Activated gamma-delta T cell treated with Interleukin-2 at 50 U/mL for 16 hours (primary cell): ENCODE measurements at regions not wholly inside any gene's neighbourhood (a gene's known extent, or its start where the extent isn't known, plus 50 kb on each side); places are given as distances from the start of the nearest gene placed in this dataset.
"Not testable (repeated sequence)": the region's sequence is repeated elsewhere in the genome, so short reads cannot be mapped to it uniquely, and the experiment has no call there.

ENCODE experiments used
- DNase-seq: peaks from one replicate; pipeline ENCODE4 v3.0.0-alpha.2; 2020

DNA sequence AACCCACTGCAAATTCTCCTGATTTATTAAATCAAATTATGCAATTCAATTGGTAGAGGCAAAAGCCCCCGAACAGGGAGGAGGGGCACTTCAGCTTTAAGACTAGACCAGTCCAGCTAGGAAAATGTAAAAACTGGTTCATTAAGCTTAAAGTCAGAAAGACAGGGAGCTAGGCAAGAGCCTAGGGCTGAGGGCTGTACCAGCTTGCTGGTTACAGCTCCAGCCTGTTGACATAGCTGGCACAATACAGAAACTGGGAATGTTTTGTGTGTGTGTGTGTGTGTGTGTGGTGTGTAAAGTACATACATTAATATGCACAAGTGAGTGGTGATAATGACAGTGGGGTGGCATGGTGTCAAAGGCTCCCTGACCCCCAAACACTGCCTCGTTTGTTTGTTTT lies 307.0 kb upstream of the CELF4 start:
- no peak for DNase-seq

DNA sequence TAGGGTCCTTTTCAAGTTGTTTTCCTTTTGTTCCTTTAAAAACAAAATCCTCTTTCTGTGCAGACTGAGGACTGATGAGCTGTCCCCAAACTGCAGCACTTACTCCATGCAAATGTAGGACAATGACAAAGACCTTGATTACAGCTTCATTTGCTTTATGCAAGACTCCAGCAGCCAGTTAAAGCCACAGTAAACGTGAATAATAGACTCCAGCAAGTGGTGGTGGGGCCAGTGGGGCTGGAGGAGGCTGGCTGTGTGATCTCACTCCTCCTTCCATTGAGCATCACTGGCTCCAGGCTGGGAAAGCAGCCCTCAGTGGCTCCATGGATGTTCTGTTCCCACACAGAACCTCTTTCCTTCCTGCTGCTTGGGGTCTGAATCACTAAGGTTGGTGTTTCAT lies 306.0 kb upstream of the CELF4 start:
- no peak for DNase-seq

DNA sequence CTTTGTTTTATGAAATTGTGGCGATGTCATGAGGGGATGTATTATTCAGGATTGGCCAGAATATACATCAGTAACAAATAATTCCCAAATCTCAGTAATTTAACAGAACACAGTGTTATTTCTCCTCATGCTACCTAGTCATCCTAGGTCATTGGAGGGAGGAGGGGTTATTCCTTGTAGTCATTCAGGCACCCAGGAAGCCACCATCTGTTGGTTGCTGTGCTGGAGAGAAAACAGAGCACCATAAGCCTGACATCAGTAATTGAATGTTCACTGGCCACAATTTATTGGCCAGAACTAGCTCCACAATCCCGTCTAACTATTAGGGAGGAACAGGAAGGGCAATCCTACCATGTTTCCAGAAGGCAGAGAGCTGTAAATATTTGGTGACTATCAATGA lies 303.5 kb upstream of the CELF4 start:
- no peak for DNase-seq

DNA sequence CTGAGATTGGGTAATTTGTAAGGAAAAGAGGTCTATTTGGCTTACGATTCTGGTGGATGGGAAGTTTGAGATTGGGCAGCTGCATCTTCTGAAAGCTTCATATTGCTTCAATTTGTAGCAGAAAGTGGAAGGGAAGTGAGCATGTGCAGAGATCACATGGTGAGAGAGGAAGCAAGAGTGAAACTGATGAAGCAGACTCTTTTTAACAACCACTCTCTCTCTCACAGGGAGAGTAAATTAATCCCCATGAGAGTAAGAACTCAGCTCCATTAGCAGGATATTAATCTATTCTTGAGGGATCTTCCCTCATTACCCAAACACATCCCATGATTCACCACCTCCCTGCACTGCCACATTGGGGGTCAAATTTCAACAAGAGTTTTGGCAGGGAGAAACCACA lies 298.5 kb upstream of the CELF4 start:
- DNase-seq = no peak

DNA sequence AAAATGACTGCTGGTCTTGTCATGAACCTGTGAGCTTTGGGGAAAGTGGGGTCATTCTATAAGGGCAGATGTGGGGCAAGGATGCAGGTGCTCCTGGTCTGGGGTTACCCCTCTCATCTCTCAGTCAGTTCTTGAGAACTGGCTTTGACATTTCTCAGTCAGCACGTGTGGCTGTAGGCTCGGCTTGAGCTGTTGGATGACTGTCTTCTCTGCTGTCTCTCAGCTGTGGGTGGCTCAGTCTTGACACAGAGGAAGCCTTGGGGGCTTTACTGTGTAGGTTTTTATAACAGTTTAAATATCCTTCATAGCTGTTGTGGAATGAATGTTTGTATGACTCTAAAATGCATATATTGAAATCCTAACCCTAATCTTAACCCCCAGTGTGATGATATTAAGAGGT lies 296.4 kb upstream of the CELF4 start:
- no peak for DNase-seq

DNA sequence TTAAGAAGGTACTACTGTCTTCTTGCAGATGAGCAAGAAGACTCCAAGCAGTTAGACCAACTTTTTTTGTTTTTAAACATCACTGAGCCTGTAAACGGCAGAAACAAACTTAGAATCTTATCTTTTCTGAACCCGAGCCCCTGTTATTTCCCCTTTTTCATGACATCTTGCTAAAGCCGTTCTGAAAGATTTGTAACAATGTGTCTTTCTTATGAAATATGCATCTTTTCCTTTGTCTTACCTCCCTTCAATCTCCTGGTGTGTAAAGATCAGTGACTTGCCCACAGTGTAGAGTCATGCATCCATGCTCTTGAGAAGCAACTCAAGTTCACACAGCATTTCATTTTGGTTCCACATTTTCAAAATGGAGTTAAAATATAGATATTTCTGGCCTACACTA lies 288.8 kb upstream of the CELF4 start:
- no peak for DNase-seq

DNA sequence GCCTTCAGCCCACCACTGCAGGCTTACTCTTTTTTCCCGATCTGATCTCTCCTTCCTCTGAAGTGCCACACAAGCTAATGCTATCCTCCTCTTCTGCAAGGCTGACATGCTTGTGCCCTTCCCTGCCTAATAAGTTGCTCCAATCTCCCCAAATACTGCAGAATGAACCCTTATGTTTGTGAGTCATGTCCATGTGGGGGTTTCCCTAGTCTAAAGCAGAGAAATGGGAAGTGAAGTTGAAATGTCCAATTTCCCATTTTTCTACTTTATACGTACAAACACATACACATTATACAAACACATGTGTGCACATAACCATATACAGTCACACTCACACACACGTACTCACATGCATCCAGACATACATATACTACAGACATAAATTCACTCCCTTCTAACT lies 288.1 kb upstream of the CELF4 start:
- DNase-seq = no peak

DNA sequence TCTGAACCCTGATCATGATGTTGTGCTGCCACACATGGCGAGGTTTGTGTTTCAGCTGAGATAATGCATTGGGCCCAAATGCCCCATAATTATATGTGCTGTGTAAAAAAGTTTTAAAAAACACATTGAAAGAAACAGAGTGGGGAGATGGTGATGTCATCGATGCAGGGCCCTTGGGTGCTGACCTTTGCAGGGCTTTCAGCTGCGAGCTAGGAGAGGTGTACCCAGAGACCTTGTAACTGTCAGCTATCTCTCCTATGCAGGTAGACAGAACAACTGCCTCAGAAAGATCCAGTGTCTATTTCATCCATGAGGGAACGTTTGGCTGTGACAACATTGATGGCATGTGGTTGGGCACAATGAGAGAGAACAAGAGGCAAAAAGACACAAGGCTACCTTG lies 286.9 kb upstream of the CELF4 start:
- DNase-seq = no peak

DNA sequence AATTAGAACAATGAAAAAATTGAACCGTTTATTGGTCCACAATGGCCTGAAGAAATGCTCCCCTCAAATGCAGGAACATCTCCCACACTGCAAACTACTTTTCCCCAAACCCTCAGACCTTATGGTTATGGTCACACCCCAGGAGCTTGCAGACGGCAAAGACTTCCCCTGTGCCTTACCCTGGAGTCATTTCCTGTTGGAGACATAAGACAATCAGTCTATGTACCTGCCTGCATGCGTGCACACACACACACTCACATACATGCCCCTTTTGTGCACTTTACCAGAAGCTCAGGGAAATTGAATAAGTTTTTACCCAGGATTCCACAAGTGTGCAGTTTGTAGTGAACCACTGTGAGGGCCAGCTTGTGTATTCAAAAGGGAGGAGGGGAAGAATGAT lies 281.9 kb upstream of the CELF4 start:
- no peak for DNase-seq

DNA sequence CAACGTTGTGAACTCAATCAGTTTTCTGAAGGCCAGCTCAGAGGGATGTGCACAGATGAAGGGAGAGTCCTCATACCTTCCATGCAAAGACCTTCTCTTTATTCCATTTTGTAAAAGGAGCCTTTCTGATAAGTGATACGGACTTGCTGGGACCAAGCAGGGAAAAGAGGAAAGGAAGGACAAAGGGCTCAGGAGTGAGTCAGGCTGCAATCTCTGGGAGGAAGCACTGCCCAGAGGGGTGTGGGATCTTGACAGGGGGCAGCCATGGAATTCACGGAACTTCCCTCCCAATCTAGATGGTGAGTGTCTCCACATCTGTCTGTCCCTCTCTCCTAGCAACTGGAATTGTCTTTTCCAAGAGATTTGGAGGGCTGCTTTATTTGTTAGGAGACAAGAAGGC lies 281.4 kb upstream of the CELF4 start:
- no peak for DNase-seq

DNA sequence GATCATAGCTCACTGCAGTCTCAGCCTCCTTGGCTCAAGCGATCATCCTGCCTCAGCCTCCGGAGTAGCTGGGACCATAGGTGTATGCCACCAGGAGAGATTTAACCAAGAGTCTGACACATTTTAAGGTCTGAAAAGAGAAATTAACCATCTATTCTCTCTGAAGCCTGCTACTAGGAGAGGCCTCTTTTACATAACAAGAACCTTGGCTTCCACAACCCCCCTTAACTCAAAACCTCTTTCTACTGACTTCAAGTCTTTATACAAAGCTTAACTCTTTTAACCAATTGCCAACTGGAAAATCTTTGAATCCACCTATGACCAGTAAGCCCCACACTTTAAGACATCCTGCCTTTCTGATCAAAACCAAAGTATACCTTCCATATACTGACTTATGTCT lies 279.9 kb upstream of the CELF4 start:
- DNase-seq = no peak

DNA sequence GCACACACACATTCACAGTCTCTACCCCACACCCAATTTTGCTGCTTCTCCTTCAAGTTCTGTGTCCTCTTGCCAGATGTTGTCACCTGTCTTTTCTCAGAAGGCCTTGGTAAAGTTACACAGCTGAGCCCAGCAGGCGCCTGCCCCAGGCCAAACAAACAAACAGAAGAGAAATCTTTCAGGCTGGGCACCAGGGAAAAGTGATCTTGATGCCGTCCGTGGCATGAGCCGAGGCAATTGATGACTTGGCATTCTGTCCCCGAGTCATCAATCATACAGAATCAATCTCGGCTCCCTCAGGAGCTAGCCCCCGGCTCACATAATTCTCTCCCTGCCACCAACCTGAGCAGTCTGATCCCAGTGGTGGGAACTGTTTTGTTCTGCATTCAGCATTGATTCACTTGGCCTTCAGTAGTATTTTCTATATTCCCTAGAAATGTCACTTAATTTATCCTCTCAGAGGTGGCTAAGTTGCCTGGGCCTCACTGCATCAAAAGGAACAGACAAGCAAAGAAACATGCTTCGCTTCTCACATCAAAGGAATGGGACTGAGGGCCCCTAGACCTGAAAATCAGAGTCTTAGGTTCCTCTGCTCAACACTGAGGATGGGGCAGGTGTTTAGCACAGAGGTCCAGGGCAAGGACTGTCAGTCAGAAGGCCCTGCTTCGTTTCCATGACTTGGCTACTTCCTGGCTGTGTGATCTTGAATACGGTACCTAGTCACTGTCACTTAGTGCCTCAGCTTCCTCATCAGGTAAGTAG lies 278.8 kb upstream of the CELF4 start:
- no peak for DNase-seq

DNA sequence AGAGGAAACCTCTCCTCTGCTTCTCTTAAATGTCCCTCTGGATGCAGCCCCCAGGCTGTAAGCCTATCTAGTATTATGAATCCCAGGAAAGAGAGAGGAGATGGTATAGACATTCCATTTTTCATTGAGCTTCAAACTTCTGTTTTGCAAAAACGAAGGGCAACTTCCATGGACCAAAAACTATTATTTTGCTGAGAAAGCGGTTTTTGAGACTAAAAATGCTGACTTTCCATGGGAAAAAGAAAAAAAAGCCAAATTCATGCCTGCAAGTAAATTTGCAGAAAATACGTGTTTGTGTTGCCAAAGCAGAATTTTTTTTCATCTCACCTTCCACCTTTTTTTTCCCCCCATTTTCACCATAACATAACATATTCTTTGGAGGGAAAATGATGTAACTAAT lies 272.5 kb upstream of the CELF4 start:
- no peak for DNase-seq

DNA sequence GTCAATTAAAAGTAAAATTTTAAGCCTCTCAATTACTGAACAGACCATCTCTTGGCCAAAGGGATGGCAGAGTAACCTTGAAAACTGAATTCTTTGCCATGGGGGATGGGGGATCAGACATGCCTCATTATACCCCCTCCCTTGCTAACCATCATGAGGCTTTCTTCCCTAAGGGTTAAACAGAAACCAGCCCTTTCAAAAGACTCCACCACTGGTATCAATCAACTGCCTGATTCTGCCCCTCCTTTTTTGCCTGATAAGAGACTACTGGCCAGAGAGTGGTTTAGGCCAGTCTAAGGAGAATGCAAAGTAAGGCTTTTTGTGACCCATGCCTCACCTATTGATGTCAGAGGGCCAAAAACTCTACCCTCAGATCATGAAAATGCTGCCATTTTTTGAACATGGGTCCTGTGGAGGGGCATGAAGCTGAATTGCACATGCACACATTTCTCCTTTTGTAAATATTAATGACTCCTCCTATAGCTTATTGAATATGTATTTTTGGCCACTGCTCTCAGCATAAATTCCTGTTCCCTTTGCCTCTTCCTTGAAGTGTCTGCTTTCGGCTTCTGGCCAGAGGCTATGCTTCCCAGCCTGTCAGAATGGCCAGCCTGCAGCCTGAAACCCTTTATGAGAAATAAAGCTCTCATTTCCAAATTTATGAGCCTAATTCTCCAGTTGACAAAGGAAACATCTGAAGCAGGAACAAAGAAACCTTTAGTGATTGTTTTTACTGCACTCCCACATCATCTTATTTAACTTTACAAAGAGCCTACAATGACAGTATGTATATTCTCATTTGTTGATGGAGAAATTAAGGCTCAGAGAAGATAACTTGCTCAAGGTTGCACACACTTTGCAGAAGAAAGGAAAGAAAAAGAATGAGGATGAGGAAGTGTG lies 270.7 kb upstream of the CELF4 start:
- DNase-seq = no peak

DNA sequence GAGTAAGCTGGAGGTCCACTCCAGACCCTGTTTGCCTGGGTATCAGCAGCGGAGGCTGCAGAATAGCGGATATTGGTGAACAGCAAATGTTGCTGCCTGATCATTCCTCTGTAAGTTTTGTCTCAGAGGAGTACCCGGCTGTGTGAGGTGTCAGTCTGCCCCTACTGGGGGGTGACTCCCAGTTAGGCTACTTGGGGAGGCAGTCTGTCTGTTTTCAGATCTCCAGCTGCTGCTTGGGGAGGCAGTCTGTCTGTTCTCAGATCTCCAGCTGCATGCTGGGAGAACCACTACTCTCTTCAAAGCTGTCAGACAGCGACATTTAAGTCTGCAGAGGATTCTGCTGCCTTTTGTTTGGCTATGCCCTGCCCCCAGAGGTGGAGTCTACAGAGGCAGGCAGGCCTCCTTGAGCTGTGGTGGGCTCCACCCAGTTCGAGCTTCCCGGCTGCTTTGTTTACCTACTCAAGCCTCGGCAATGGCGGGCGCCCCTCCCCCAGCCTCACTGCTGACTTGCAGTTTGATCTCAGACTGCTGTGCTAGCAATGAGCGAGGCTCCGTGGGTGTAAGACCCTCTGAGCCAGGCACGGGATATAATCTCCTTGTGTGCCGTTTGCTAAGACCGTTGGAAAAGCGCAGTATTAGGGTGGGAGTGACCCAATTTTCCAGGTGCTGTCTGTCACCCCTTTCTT lies 266.6 kb upstream of the CELF4 start:
- not testable (repeated sequence) for DNase-seq

DNA sequence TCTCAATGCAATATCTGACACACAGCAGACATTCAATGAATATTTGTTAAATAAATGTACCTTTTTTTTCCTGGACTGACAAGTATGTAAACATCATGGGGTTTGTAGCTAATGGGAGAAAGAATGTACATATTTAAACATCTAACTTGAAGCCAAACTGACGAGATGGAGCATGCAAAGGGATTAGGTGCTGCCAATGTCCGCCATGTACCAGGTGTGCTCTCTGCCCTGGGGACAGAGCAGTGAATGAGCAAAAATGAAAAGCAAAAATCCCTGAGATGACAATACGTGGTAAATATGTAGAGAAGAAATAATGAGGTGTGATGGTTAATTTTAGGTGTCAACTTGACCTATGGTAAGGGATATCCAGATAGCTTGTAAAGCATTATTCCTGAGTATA lies 247.4 kb upstream of the CELF4 start:
- no peak for DNase-seq

DNA sequence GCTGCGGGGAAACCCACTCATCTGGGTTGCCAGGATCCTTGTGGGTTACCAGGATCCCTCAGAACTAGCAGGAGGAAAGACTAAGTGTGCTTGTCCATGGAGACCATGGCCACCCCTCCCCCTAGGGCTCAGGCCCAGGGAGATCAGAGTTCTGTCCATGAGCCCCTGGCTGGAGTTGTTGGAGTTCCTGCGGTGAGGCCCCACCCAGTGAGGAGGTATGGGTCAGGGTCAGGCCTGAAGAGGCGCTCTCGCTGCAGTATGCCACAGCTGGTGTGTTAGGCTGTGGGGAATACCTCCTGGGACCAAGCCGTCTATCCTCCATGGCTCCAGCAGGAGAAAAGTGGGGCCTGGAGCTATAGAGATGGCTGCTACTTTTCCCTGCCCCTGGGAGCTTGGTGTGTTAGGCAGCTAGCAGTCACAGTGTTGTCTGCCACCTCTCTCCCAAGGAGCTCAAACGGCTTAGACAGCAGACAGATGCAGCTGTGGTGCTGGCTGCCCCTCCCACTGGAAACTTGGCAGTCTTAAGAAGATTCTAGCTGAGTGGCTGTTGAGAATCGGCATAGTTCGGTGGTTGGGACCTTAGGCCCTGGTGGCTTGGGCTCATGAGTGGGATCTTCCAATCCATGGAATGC lies 240.3 kb upstream of the CELF4 start:
- no peak for DNase-seq

DNA sequence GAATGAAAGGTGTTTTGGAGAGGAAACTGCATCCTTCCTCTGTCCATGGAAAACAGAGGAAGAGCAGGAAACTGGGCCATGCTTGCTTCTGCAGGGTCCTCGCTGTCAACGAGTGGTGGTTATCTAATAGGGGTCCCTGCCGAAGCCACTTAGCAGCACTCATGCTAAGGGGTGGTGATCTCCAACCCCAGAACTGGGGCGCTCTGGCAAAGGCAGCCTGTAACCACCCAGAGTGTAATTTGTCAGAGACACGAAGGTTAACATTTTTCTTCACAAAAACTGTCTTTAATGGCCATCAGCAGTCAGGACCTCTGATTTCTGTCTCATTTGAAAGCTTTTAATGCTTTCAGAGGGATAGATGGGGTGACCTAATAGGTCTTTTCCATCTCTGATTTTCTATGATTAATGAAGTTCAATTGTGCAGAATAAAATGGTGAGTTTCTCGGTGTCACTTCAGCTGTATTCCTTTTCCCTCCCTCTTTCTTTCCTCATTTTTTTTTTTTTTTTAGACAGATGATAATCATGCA lies 231.3 kb upstream of the CELF4 start:
- no peak for DNase-seq

DNA sequence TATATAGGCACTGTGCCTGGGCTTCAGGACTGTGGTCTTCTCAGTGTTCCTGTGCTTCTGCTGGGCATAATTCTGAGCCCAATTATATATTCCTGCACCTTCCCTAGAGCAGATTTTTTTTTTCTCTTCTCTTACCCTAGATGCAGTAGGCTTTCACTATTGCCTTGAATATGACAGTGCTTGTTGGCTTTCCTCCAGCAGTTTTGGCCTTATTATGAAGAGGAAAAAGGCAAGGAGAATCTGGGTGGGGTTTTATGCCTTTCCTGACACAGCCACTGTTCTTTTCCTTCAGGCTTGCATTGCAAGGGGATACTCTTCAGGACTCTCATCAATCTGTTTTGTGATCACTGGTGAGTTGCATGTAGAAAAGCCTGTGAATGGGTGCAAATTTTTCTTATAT lies 221.9 kb upstream of the CELF4 start:
- no peak for DNase-seq

DNA sequence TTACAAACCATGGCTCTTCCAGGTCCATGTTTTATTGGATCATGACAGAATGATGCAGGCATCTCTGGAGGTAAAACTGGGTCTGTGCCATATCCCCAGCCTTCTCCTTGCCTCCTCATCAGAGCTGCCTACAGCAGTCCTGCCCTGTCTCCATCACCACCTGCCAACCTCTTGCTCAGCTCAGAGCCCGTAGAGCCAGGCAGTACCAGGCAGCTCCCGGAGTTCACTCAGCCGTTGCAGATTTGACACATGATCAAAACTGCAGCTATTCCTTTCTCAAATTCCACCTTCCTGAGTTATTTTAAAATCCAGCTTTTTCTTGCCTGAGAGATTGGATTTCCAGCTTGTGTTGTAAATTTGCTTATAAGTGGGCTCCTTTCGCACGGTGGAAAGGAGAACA lies 218.2 kb upstream of the CELF4 start:
- no peak for DNase-seq

DNA sequence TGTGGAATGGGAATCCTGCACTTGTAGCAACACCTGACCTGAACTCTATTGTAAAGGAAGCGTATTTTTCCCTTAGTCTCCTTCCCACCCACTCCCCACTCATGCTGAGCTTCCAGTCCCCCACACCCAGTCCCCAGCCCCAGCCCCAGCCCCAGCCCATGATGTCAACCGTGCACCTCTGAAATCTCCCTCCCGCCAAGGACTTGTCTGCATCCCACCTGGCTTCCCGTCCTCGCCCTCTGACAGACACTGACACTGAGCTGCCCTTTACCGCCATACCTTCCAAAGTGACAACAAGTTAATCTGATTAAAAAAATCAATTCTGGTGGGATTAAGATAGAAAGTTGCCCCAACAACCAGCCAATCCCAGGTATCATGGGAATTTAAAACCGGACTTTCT lies 213.6 kb upstream of the CELF4 start:
- DNase-seq = no peak

DNA sequence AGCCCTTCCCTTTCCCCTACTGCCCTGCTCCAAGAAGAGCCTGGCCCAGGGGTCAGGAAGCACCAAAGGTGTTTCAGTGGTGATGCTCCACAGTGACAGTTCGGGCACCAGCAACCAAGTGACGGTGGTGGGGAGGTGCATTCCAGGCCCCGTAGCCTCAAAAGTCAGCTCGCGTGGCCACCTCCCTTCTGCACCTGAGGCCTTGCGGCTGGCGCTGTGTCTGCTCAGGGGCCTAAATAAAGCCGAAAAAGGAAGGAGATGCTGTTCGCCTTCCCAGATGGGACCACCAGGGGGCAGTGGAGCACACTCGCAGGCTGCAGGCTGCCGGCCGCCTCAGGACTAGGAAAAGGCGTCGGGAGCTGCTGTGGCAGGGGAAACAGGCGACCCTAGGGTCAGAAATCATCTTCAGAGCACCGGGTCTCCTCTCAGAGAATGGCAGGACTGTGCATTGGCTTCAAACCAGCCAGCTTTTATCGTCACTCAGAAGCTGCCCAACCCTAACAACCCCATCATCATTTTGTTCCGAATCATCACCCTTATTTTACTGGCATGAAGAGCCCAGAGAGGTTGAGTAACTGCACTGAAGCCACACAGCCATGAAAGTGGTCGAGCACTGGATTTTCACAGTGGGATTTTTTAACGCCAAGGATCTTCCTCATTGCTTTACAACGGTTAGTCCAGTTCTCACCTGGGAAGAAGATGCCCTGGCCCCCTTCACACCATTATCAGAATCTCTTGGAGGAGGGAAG lies 213.0 kb upstream of the CELF4 start:
- DNase-seq = no peak
